Activated CD4-positive, alpha-beta T cell treated with anti-CD3 and anti-CD28 coated beads, Interleukin-2, amount 50 U/mL, for 48 hours (primary cell): ENCODE measurements at regions not wholly inside any gene's neighbourhood (a gene's known extent, or its start where the extent isn't known, plus 50 kb on each side); places are given as distances from the start of the nearest gene placed in this dataset.

Experiments used
- DNase-seq, 2 experiments: peaks; one replicate each; pipeline ENCODE4 v3.0.0-alpha.2; 2020

GRCh38 chr18:68462766-68463165 lies 252.1 kb downstream of the TMX3 start:
- DNase-seq: no peak

GRCh38 chr18:68462148-68462547 lies 252.8 kb downstream of the TMX3 start:
- DNase-seq: no peak

- no peak for DNase-seq
These were observed 253.4 kb downstream of the TMX3 start for GRCh38 chr18:68461481-68462018.

GRCh38 chr18:68459968-68460367 lies 254.9 kb downstream of the TMX3 start:
- DNase-seq: no peak

GRCh38 chr18:68456985-68457384 lies 257.9 kb downstream of the TMX3 start:
- no peak for DNase-seq

GRCh38 chr18:68455229-68455603 lies 259.7 kb downstream of the TMX3 start:
- no peak for DNase-seq

- no peak for DNase-seq
These were observed 260.2 kb downstream of the TMX3 start for GRCh38 chr18:68454511-68455228.

GRCh38 chr18:68449292-68449691 lies 265.6 kb downstream of the TMX3 start:
- DNase-seq: no peak

GRCh38 chr18:68448736-68449135 lies 266.2 kb downstream of the TMX3 start:
- no peak for DNase-seq

- no peak for DNase-seq
These were observed 267.6 kb downstream of the TMX3 start for GRCh38 chr18:68447286-68447685.

GRCh38 chr18:68445668-68446426 lies 269.1 kb downstream of the TMX3 start:
- no peak for DNase-seq

GRCh38 chr18:68445136-68445535 lies 269.8 kb downstream of the TMX3 start:
- no peak for DNase-seq

GRCh38 chr18:68441241-68441640 lies 273.7 kb downstream of the TMX3 start:
- DNase-seq: no peak

- DNase-seq: no peak
These were observed 274.5 kb downstream of the TMX3 start for GRCh38 chr18:68440433-68440832.

GRCh38 chr18:68439642-68440041 lies 275.3 kb downstream of the TMX3 start:
- DNase-seq: no peak

- no peak for DNase-seq
These were observed 275.9 kb downstream of the TMX3 start for GRCh38 chr18:68438983-68439382.

- no peak for DNase-seq
These were observed 276.4 kb downstream of the TMX3 start for GRCh38 chr18:68438536-68438935.

- no peak for DNase-seq
These were observed 278.4 kb downstream of the TMX3 start for GRCh38 chr18:68436485-68436884.

- no peak for DNase-seq
These were observed 279.3 kb downstream of the TMX3 start for GRCh38 chr18:68435581-68435980.

GRCh38 chr18:68431922-68432198 lies 283.0 kb downstream of the TMX3 start:
- DNase-seq: no peak

- no peak for DNase-seq
These were observed 283.6 kb downstream of the TMX3 start for GRCh38 chr18:68431111-68431921.

GRCh38 chr18:68429841-68430240 lies 285.1 kb downstream of the TMX3 start:
- no peak for DNase-seq

GRCh38 chr18:68429111-68429510 lies 285.8 kb downstream of the TMX3 start:
- DNase-seq: no peak

GRCh38 chr18:68428661-68429060 lies 286.2 kb downstream of the TMX3 start:
- DNase-seq: no peak
